K562 (cell line): ENCODE measurements at regions not wholly inside any gene's neighbourhood (a gene's known extent, or its start where the extent isn't known, plus 50 kb on each side); places are given as distances from the start of the nearest gene placed in this dataset.

Experiments used
- CBX3 ChIP-seq, 2 experiments: IDR thresholded peaks; 1 replicate in 1 of 2; 2 replicates in 1 of 2; pipeline ENCODE4 v1.6.1; 2012; ENCODE audit warnings: inconsistent platforms in 2 of 2, low read length in 2 of 2, borderline replicate concordance in 1 of 2, control low read depth in 1 of 2
- CREB1 ChIP-seq, 2 experiments: sonication (generic) in 1 of 2; formaldehyde crosslinking in 1 of 2; IDR thresholded peaks; 2 replicates each; pipeline versions ENCODE4 v1.6.1 to v1.8.0; 2012 to 2022; ENCODE audit warnings: inconsistent platforms in 1 of 2, mild to moderate bottlenecking in 1 of 2, missing genetic modification reagents in 1 of 2, moderate library complexity in 1 of 2
- POLR2A ChIP-seq: fragments of 450-650 bp; conservative IDR thresholded peaks from 2 replicates; pipeline ENCODE4 v1.6.1; 2016
- ZNF780A ChIP-seq: fragments of 250-450 bp; sonication (Bioruptor Pico); IDR thresholded peaks from 2 replicates; pipeline ENCODE4 v1.5.0; 2021; ENCODE audit warnings: mild to moderate bottlenecking
- TF ChIP-seq, protein P1 (sequence below), 2 experiments: fragments of 450-650 bp; IDR thresholded peaks; 2 replicates each; pipeline ENCODE4 v1.6.1; 2016; ENCODE audit warnings: mild to moderate bottlenecking in 2 of 2, borderline replicate concordance in 1 of 2, low read depth in 1 of 2, moderate library complexity in 1 of 2
- TF ChIP-seq, protein P2 (sequence below), 3 experiments: IDR thresholded peaks in 2 of 3; conservative IDR thresholded peaks in 1 of 3; 2 replicates each; pipeline ENCODE4 v1.5.1; 2011 to 2012; ENCODE audit warnings: low read length in 3 of 3, mild to moderate bottlenecking in 3 of 3, control low read depth in 2 of 3, improper control_type of control experiment in 1 of 3, inconsistent platforms in 1 of 3, low read depth in 1 of 3, mixed read lengths in 1 of 3, moderate library complexity in 1 of 3; ENCODE audit not compliant: insufficient read depth in 2 of 3

- TF ChIP-seq POLR2A (no peak), ZNF780A (no peak), CBX3 (IDR thresholded peaks at IDR 0.05; ENCODE audit: borderline replicate concordance in 1 of 2, low read length in 2 of 2) (no peak), CREB1 (IDR thresholded peaks at IDR 0.05) (no peak), CREB1 (CRISPR knock-in tag; IDR thresholded peaks at IDR 0.05) (no peak)
- TF ChIP-seq, protein P1, sequence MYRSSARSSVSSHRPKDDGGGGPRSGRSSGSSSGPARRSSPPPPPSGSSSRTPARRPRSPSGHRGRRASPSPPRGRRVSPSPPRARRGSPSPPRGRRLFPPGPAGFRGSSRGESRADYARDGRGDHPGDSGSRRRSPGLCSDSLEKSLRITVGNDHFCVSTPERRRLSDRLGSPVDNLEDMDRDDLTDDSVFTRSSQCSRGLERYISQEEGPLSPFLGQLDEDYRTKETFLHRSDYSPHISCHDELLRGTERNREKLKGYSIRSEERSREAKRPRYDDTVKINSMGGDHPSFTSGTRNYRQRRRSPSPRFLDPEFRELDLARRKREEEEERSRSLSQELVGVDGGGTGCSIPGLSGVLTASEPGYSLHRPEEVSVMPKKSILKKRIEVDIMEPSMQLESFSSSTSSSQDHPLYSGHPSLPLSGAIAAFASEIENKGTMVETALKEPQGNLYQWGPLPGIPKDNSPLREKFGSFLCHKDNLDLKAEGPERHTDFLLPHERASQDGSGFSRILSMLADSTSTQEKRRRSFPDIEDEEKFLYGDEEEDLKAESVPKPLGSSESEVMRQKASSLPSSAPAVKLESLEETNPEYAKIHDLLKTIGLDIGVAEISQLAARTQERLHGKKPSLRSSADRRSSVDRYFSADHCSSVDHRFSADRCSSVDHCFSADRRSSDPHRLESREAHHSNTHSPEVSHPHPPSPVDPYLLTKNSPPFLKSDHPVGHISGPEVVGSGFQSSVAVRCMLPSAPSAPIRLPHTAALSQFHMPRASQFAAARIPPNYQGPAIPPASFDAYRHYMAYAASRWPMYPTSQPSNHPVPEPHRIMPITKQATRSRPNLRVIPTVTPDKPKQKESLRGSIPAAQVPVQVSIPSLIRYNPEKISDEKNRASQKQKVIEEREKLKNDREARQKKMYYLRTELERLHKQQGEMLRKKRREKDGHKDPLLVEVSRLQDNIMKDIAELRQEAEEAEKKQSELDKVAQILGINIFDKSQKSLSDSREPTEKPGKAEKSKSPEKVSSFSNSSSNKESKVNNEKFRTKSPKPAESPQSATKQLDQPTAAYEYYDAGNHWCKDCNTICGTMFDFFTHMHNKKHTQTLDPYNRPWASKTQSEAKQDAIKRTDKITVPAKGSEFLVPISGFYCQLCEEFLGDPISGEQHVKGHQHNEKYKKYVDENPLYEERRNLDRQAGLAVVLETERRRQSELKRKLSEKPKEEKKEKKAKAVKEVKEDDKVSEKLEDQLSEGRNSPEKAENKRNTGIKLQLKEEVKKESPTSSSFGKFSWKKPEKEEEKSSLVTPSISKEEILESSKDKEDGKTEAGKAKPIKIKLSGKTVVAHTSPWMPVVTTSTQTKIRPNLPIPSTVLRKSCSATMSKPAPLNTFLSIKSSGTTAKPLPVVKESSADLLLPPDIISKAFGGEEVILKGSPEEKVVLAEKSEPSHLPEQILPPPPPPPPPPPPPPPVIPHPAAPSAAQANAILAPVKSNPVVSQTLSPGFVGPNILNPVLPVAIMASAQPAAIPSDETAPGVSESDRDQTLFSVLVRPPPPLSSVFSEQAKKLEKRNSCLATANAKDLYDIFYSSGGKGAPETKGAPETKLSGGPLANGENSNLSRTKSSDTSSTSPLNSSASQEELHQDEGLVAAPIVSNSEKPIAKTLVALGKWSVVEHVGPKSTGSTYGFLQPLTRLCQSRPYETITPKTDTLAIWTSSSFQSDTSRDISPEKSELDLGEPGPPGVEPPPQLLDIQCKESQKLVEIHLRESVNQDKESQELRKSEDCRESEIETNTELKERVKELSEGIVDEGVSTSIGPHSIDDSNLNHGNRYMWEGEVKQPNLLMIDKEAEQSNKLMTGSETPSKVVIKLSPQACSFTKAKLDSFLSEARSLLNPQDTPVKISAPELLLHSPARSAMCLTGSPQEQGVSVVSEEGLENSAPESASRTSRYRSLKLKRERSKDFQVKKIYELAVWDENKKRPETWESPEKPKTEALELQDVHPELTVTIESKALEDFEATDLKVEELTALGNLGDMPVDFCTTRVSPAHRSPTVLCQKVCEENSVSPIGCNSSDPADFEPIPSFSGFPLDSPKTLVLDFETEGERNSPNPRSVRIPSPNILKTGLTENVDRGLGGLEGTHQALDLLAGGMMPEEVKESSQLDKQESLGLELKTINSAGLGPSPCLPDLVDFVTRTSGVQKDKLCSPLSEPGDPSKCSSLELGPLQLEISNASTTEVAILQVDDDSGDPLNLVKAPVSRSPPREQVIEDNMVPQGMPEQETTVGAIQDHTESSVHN (IDR thresholded peaks at IDR 0.05; ENCODE audit: borderline replicate concordance in 1 of 2, low read depth in 1 of 2), result no peak
- TF ChIP-seq, protein P2, sequence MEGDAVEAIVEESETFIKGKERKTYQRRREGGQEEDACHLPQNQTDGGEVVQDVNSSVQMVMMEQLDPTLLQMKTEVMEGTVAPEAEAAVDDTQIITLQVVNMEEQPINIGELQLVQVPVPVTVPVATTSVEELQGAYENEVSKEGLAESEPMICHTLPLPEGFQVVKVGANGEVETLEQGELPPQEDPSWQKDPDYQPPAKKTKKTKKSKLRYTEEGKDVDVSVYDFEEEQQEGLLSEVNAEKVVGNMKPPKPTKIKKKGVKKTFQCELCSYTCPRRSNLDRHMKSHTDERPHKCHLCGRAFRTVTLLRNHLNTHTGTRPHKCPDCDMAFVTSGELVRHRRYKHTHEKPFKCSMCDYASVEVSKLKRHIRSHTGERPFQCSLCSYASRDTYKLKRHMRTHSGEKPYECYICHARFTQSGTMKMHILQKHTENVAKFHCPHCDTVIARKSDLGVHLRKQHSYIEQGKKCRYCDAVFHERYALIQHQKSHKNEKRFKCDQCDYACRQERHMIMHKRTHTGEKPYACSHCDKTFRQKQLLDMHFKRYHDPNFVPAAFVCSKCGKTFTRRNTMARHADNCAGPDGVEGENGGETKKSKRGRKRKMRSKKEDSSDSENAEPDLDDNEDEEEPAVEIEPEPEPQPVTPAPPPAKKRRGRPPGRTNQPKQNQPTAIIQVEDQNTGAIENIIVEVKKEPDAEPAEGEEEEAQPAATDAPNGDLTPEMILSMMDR (IDR thresholded peaks at IDR 0.05 in 2 of 3, conservative IDR thresholded peaks at IDR 0.05 in 1 of 3; ENCODE audit: insufficient read depth in 2 of 3, low read depth in 1 of 3, low read length in 3 of 3), result no peak
These were observed 279.2 kb downstream of the QDPR start for GRCh38 chr4:17232566-17233253.
